Kidney epithelial cell (primary cell): ENCODE measurements at regions not wholly inside any gene's neighbourhood (a gene's known extent, or its start where the extent isn't known, plus 50 kb on each side); places are given as distances from the start of the nearest gene placed in this dataset.

ENCODE experiments used
- DNase-seq: peaks from one replicate; pipeline ENCODE4 v3.0.0-alpha.2; 2010; ENCODE audit warnings: low read depth
- H3K27me3 ChIP-seq: 2 replicates; pipeline ENCODE4 v1.6.0; 2011; ENCODE audit warnings: low read length; ENCODE audit not compliant: control insufficient read depth, insufficient read depth
- H3K36me3 ChIP-seq: 2 replicates; pipeline ENCODE4 v1.5.1; 2011; ENCODE audit warnings: low read length; ENCODE audit not compliant: control insufficient read depth, insufficient read depth
- H3K4me3 ChIP-seq: 2 replicates; pipeline ENCODE4 v1.5.1; 2011; ENCODE audit warnings: low read depth, mild to moderate bottlenecking, control low read depth, low read length
- TF ChIP-seq, protein P1 (sequence below): IDR thresholded peaks from 2 replicates; pipeline ENCODE4 v1.5.1; 2011; ENCODE audit warnings: mild to moderate bottlenecking, moderate library complexity, low read length, control low read depth, inconsistent platforms; ENCODE audit not compliant: insufficient read depth, poor library complexity, severe bottlenecking

DNA sequence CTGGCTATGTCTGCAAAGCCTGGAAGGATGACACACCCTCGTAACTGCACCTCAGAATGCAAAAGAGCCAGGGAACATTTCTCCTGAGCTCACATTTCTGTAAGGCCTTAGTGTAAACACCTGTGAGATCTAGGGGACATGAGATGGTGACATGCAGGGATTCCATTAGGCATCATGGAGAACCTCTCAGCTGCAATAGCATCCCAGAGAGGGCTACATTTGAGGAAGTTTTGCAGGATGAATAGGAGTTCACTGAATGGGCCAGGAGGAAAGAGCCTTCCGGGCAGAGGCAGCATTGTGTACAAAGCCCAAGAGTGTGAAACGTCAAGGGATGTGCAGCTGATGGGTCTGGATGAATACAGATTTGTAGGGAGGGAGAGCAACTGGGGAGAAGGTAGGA lies 223.0 kb upstream of the RPL38 start:
- TF ChIP-seq, protein P1, sequence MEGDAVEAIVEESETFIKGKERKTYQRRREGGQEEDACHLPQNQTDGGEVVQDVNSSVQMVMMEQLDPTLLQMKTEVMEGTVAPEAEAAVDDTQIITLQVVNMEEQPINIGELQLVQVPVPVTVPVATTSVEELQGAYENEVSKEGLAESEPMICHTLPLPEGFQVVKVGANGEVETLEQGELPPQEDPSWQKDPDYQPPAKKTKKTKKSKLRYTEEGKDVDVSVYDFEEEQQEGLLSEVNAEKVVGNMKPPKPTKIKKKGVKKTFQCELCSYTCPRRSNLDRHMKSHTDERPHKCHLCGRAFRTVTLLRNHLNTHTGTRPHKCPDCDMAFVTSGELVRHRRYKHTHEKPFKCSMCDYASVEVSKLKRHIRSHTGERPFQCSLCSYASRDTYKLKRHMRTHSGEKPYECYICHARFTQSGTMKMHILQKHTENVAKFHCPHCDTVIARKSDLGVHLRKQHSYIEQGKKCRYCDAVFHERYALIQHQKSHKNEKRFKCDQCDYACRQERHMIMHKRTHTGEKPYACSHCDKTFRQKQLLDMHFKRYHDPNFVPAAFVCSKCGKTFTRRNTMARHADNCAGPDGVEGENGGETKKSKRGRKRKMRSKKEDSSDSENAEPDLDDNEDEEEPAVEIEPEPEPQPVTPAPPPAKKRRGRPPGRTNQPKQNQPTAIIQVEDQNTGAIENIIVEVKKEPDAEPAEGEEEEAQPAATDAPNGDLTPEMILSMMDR, result no peak
- Histone ChIP-seq H3K36me3 (no peaks in the 10 kb centered on the region), H3K27me3 (peaks cover 3% of the 10 kb centered on the region), H3K4me3 (no peak overlapping the region)
- DNase-seq, result no peak

DNA sequence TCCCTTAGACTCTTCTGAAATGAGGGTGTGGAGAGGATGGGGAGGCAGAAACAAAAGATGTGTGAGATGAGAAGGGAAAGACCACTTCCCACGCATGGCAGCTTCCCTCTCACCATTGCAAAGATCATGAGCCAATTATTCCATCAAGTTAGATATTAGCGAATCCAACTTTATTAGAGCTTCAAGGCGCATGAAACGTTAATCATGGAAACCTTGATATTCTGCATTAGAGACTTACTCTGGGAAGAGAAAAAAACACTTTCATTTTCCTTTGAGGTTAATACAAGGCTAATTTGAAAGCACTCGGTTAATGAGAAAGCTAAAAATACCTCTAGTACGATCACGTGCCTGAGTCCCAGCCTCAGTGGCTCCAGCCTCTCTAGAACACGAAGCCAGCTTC lies 220.6 kb upstream of the RPL38 start:
- no peaks in the 10 kb centered on the region for H3K36me3 ChIP-seq
- TF ChIP-seq, protein P1, result no peak
- no peak overlapping the region for H3K4me3 ChIP-seq
- DNase-seq, result no peak
- no peaks in the 10 kb centered on the region for H3K27me3 ChIP-seq

- H3K27me3 ChIP-seq, result no peaks in the 10 kb centered on the region
- H3K36me3 ChIP-seq, result no peaks in the 10 kb centered on the region
- H3K4me3 ChIP-seq, result no peak overlapping the region
- DNase-seq, result no peak
- TF ChIP-seq, protein P1, result no peak
These were observed 219.7 kb upstream of the RPL38 start for GRCh38 chr17:73983621-73984400.

DNA sequence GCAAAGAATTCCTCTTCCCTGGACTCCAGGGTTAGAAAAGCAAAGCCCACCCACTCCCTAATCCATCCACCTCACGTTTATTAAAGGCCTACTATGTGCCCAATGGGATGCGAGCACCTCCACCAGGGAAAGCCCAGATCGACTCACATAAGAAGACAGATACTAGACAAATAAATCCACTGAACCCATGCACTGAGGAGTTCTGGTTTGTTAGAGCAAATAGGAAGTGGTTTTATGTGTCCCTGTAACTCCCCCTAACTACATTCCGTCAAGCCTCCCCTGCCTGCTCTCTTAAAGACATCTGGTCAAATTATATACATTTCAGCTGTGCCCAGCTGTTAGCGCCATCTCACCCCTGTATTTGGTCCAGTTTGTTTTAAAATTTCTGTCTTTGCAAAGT lies 218.5 kb upstream of the RPL38 start:
- Histone ChIP-seq H3K4me3 (no peak overlapping the region), H3K36me3 (no peaks in the 10 kb centered on the region), H3K27me3 (no peaks in the 10 kb centered on the region)
- TF ChIP-seq, protein P1, result no peak
- DNase-seq, result no peak

DNA sequence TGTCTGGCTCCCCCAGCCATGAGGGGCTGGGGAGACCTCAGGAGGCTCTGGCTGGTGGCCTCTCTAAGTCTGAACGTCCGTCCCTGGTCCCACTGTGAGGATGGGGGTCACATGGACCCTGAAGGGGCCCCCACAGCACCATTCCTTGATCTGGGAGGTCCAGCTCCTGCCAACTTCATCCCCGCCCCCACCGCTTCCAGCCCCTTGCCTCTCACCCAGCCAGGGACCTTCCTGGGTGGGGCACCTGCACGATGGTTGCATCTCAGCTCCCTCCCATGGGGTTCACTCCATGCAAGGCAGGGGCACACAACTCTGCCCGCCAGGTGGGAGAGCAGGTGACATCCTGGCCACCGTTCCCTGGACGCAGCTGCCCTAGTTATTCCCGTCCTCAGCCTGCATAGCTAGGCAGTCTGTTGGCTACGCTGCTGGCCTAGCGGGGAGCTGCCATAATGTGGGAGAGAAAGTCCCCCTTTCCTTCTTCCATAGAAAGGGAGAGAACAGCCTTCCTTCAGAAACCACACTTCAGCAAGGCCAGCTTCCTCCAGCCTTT lies 217.9 kb upstream of the RPL38 start:
- H3K36me3 ChIP-seq, result no peaks in the 10 kb centered on the region
- TF ChIP-seq, protein P1, result no peak
- H3K27me3 ChIP-seq, result no peaks in the 10 kb centered on the region
- no peak for DNase-seq
- H3K4me3 ChIP-seq, result no peak overlapping the region

DNA sequence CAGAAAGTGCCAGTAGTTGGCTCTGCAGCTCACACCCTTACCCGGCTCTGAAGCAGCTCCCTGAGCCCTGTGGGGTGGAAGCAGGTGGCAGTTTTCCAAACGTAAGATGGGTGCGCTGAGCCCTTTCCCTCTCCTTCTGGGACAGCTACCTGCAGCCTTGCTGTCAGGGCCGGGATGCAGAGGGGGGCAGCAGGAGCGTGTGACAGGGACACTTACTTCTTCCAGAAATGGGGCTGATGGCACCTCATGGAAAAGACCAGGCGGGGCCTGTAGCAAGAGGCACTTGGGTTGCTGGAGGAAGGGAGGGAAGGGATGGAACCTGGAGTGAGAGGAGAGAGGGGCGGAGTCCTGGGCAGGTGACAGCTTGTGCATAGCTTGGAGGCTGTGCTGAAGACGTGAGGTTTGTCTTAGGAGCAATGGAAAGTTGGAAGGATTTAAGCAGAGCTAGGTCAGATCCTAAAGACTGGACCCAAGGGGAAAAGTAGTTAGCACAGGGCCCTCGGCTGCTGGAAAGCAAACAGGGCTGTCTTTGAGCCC lies 216.8 kb upstream of the RPL38 start:
- Histone ChIP-seq H3K27me3 (no peaks in the 10 kb centered on the region), H3K4me3 (no peak overlapping the region), H3K36me3 (no peaks in the 10 kb centered on the region)
- TF ChIP-seq, protein P1, result no peak
- DNase-seq, result no peak
